A549 (cell line): ENCODE measurements at regions not wholly inside any gene's neighbourhood (a gene's known extent, or its start where the extent isn't known, plus 50 kb on each side); places are given as distances from the start of the nearest gene placed in this dataset.
A peak's percentile ranks its signal among the peaks of the same experiment; 100 is the strongest.

Experiments used
- ATAC-seq, 2 experiments: fragments of 200-7000 bp in 1 of 2; fragments of >200 bp in 1 of 2; cut with Nextera tagmentation in 1 of 2; cut with Tn5 transposase in 1 of 2; 3 replicates each; pipeline versions ENCODE4 v1.8.0 to v1.9.1; 2018 to 2020; ENCODE audit warnings: mild to moderate bottlenecking in 1 of 2, moderate library complexity in 1 of 2
- CTCF ChIA-PET: fragments of 300-600 bp; sonication (Branson Sonifier 250); formaldehyde crosslinking; extraction: SDS; loops from one replicate; lab custom pipeline; 2021; ENCODE audit warnings: antibody characterized with exemption, inconsistent platforms; lab: Yijun Ruan, JAX
- POLR2A ChIA-PET: fragments of 350-600 bp; formaldehyde crosslinking; extraction: SDS; loops from one replicate; lab custom pipeline; 2021; ENCODE audit warnings: antibody characterized with exemption, inconsistent platforms; lab: Yijun Ruan, JAX
- DNase-seq, 2 experiments: peaks; one replicate each; pipeline versions ENCODE4 v3.0.0 to v3.0.0-alpha.2; 2011 to 2016; ENCODE audit warnings: low read depth in 1 of 2, low spot score in 1 of 2
- FAIRE-seq: peaks from 2 replicates; lab custom pipeline; 2011; peaks lifted over from hg19 to GRCh38; lab: Jason Lieb, UNC
- H3K27ac ChIP-seq, 2 experiments: fragments of >200 bp; sonication (Bioruptor Twin); formaldehyde crosslinking; 3 replicates each; pipeline ENCODE4 v1.5.1; 2016 to 2017
- H3K4me1 ChIP-seq: fragments of >200 bp; sonication (Bioruptor Twin); formaldehyde crosslinking; 3 replicates; pipeline ENCODE4 v1.6.1; 2016
- H3K4me2 ChIP-seq: fragments of >200 bp; sonication (Bioruptor Twin); formaldehyde crosslinking; 3 replicates; pipeline ENCODE4 v1.6.1; 2016
- H3K4me3 ChIP-seq: fragments of >200 bp; sonication (Bioruptor Twin); formaldehyde crosslinking; 3 replicates; pipeline ENCODE4 v1.5.1; 2016
- H3K9me3 ChIP-seq: fragments of >200 bp; sonication (Bioruptor Twin); formaldehyde crosslinking; 3 replicates; pipeline ENCODE4 v1.6.1; 2016
- CBX2 ChIP-seq: fragments of 200-600 bp; sonication (generic); IDR thresholded peaks from 2 replicates; pipeline ENCODE4 v1.6.1; 2016; ENCODE audit warnings: low read depth, mild to moderate bottlenecking, borderline replicate concordance
- CEBPB ChIP-seq, 2 experiments: fragments of >200 bp in 1 of 2; sonication (Bioruptor Twin) in 1 of 2; formaldehyde crosslinking in 1 of 2; IDR thresholded peaks; 2 replicates each; pipeline ENCODE4 v1.6.1; 2012 to 2016
- E2F6 ChIP-seq: IDR thresholded peaks from 2 replicates; pipeline ENCODE4 v1.6.1; 2012; ENCODE audit warnings: low read depth, borderline replicate concordance
- EHMT2 ChIP-seq: fragments of 200-600 bp; sonication (generic); IDR thresholded peaks from 2 replicates; pipeline ENCODE4 v1.6.1; 2016; ENCODE audit warnings: antibody characterized with exemption, low read depth, mild to moderate bottlenecking, moderate library complexity
- ELK1 ChIP-seq: fragments of 150-350 bp; IDR thresholded peaks from 2 replicates; pipeline ENCODE4 v1.6.1; 2014; ENCODE audit warnings: low read depth, mild to moderate bottlenecking, low read length
- EP300 ChIP-seq, 2 experiments: fragments of >200 bp; sonication (Bioruptor Twin); formaldehyde crosslinking; IDR thresholded peaks; 2 replicates in 1 of 2; 3 replicates in 1 of 2; pipeline ENCODE4 v1.6.1; 2016 to 2017
- ESRRA ChIP-seq: fragments of 150-350 bp; IDR thresholded peaks from 2 replicates; pipeline ENCODE4 v1.6.1; 2014; ENCODE audit warnings: mild to moderate bottlenecking, low read length, borderline replicate concordance
- HES2 ChIP-seq: fragments of >200 bp; sonication (Bioruptor Twin); formaldehyde crosslinking; IDR thresholded peaks from 2 replicates; pipeline ENCODE4 v1.6.1; 2016
- HOXA7 ChIP-seq: fragments of 250-450 bp; sonication (Bioruptor Pico); IDR thresholded peaks from 2 replicates; pipeline ENCODE4 v1.5.0; 2020; ENCODE audit warnings: mild to moderate bottlenecking, moderate library complexity
- HOXB13 ChIP-seq: fragments of 250-450 bp; sonication (Bioruptor Pico); IDR thresholded peaks from 2 replicates; pipeline ENCODE4 v1.5.0; 2020; ENCODE audit warnings: low read depth, mild to moderate bottlenecking, moderate library complexity
- HOXB5 ChIP-seq: fragments of 250-450 bp; sonication (Bioruptor Pico); IDR thresholded peaks from 2 replicates; pipeline ENCODE4 v1.5.0; 2020; ENCODE audit warnings: mild to moderate bottlenecking, moderate library complexity
- KDM5A ChIP-seq: fragments of 200-600 bp; sonication (generic); IDR thresholded peaks from 2 replicates; pipeline ENCODE4 v1.6.1; 2016; ENCODE audit warnings: antibody characterized with exemption, mild to moderate bottlenecking
- MAFK ChIP-seq: fragments of 450-650 bp; IDR thresholded peaks from 2 replicates; pipeline ENCODE4 v1.6.1; 2014; ENCODE audit not compliant: partially characterized antibody
- NFE2L2 ChIP-seq: fragments of 150-350 bp; conservative IDR thresholded peaks from 2 replicates; pipeline ENCODE4 v1.6.1; 2014; ENCODE audit warnings: low read length
- NR3C1 ChIP-seq: fragments of >200 bp; sonication (Bioruptor Twin); formaldehyde crosslinking; IDR thresholded peaks from 3 replicates; pipeline ENCODE4 v1.6.1; 2017
- RAD21 ChIP-seq, 2 experiments: fragments of >200 bp in 1 of 2; sonication (Bioruptor Twin) in 1 of 2; formaldehyde crosslinking in 1 of 2; IDR thresholded peaks in 1 of 2; conservative IDR thresholded peaks in 1 of 2; 2 replicates in 1 of 2; 3 replicates in 1 of 2; pipeline ENCODE4 v1.6.1; 2012 to 2018; ENCODE audit warnings: inconsistent platforms in 1 of 2
- RARB ChIP-seq: fragments of 250-450 bp; sonication (Bioruptor Pico); IDR thresholded peaks from 2 replicates; pipeline ENCODE4 v1.8.0; 2021; ENCODE audit warnings: mild to moderate bottlenecking, moderate library complexity
- RCOR1 ChIP-seq: fragments of 150-350 bp; IDR thresholded peaks from 2 replicates; pipeline ENCODE4 v1.6.1; 2014; ENCODE audit warnings: antibody characterized with exemption, low read length, low read depth
- REST ChIP-seq: fragments of 200-600 bp; sonication (generic); IDR thresholded peaks from 2 replicates; pipeline ENCODE4 v1.6.1; 2016; ENCODE audit warnings: antibody characterized with exemption, mild to moderate bottlenecking, moderate library complexity
- RNF2 ChIP-seq: fragments of 200-600 bp; sonication (generic); IDR thresholded peaks from 2 replicates; pipeline ENCODE4 v1.6.1; 2016; ENCODE audit warnings: low read depth, mild to moderate bottlenecking, antibody characterized with exemption, moderate library complexity, borderline replicate concordance
- SMC3 ChIP-seq: fragments of >200 bp; sonication (Bioruptor Twin); formaldehyde crosslinking; IDR thresholded peaks from 3 replicates; pipeline ENCODE4 v1.6.1; 2018; ENCODE audit warnings: inconsistent platforms
- TP53 ChIP-seq: fragments of 250-450 bp; sonication (Bioruptor Pico); IDR thresholded peaks from 2 replicates; pipeline ENCODE4 v1.5.0; 2021; ENCODE audit warnings: mild to moderate bottlenecking, moderate library complexity
- ZFP36 ChIP-seq: fragments of 450-650 bp; IDR thresholded peaks from 2 replicates; pipeline ENCODE4 v1.6.1; 2014; ENCODE audit warnings: borderline replicate concordance; ENCODE audit not compliant: partially characterized antibody
- ZNF302 ChIP-seq: fragments of 250-450 bp; sonication (Bioruptor Pico); IDR thresholded peaks from 2 replicates; pipeline ENCODE4 v1.9.0; 2021; ENCODE audit warnings: inconsistent platforms, mild to moderate bottlenecking, moderate library complexity
- ZSCAN20 ChIP-seq: fragments of 250-450 bp; sonication (Bioruptor Pico); IDR thresholded peaks from 2 replicates; pipeline ENCODE4 v1.8.0; 2022; ENCODE audit warnings: mild to moderate bottlenecking, moderate library complexity
- WGBS: methylation state at CpG from one replicate; pipeline ENCODE4 v1.1.6; 2017; ENCODE audit errors: missing lambda C conversion rate; 5-methylcytosine and 5-hydroxymethylcytosine counted together
- TF ChIP-seq, protein P1 (sequence below): fragments of >200 bp; sonication (Bioruptor Twin); formaldehyde crosslinking; IDR thresholded peaks from 3 replicates; pipeline ENCODE4 v1.5.1; 2016

DNA sequence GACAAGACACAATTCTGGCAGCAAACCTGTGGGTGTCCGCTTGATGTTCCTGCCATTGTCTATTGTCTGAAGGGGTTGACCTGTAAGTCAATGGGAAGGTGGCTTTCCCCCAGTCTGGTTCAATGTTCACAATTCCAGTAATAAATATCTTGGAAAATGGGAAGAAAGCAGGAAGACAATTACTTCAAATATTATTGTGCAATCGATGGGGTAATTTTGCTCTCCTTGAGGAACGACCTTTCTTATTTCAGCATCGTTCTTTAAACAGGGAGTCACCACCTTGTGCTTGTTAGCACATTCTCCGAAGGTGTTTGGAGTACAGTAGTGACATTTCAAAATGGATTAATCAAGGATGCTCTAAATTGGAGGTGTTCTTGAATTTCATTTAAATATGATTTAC, 136.9 kb downstream of the BTBD3 start:
- no peak for TF ChIP-seq EHMT2
- TF ChIP-seq CEBPB (IDR thresholded peaks at IDR 0.05): peak; percentile 15 to 35; a peak in 2 of 4 replicates
- TF ChIP-seq NR3C1: no peak
- no peak for TF ChIP-seq HES2
- TF ChIP-seq RARB: no peak
- TF ChIP-seq, all 56 proteins: peak for 1
- Histone ChIP-seq H3K27ac (no peak overlapping the region), H3K4me3 (no peak overlapping the region), H3K4me2 (no peak overlapping the region), H3K9me3 (0 out of 3 replicates have a peak, but pooled peaks cover 2% of the 10 kb centered on the region), H3K4me1 (no peaks in the 10 kb centered on the region)
- no peak for DNase-seq
- WGBS: 22% methylated on average over 5 of the region's 5 CpGs
- ChIA-PET POLR2A (no interaction called here), CTCF (no interaction called here)
- no peak for ATAC-seq
- peak; percentile 23 for FAIRE-seq

- ATAC-seq: no peak
- no peak overlapping the region for H3K4me2 ChIP-seq
- TF ChIP-seq HOXB13 (CRISPR knock-in tag): no peak
- no peak for TF ChIP-seq SMC3
- TF ChIP-seq TP53 (CRISPR knock-in tag): no peak
- no peak for TF ChIP-seq EP300 (IDR thresholded peaks at IDR 0.05)
- TF ChIP-seq HOXB5 (CRISPR knock-in tag): no peak
- TF ChIP-seq, all 56 proteins: peak for 0
- no peak overlapping the region for H3K4me3 ChIP-seq
- no peak overlapping the region for H3K27ac ChIP-seq
- H3K9me3 ChIP-seq: 0 out of 3 replicates have a peak, but pooled peaks cover 2% of the 10 kb centered on the region
- no peak for DNase-seq
- WGBS: 21% methylated on average over 3 of the region's 3 CpGs
- CTCF ChIA-PET: no interaction called here
- FAIRE-seq: no peak
- no peaks in the 10 kb centered on the region for H3K4me1 ChIP-seq
- POLR2A ChIA-PET: no interaction called here
Measured at GRCh38 chr20:12055161-12055560, 137.5 kb downstream of the BTBD3 start.

- no peak overlapping the region for H3K27ac ChIP-seq
- CTCF ChIA-PET: interaction anchor here (1.0 kb wide), 1 partner anchor 10 kb away, joined by 4 read pairs; no protein-coding TSS in a partner anchor
- TF ChIP-seq RCOR1 (no peak), ZNF302 (CRISPR knock-in tag) (no peak), MAFK (no peak), REST (no peak), KDM5A (no peak), ESRRA (no peak), SMC3 (no peak), ZSCAN20 (CRISPR knock-in tag) (no peak), HOXA7 (no peak), HES2 (no peak), E2F6 (no peak), ELK1 (no peak), EP300 (IDR thresholded peaks at IDR 0.05) (no peak), RNF2 (no peak), CBX2 (no peak), NFE2L2 (no peak), TP53 (CRISPR knock-in tag) (no peak), RAD21 (conservative IDR thresholded peaks at IDR 0.05 in 1 of 2, IDR thresholded peaks at IDR 0.05 in 1 of 2) (no peak), ZFP36 (no peak)
- TF ChIP-seq, protein P1, sequence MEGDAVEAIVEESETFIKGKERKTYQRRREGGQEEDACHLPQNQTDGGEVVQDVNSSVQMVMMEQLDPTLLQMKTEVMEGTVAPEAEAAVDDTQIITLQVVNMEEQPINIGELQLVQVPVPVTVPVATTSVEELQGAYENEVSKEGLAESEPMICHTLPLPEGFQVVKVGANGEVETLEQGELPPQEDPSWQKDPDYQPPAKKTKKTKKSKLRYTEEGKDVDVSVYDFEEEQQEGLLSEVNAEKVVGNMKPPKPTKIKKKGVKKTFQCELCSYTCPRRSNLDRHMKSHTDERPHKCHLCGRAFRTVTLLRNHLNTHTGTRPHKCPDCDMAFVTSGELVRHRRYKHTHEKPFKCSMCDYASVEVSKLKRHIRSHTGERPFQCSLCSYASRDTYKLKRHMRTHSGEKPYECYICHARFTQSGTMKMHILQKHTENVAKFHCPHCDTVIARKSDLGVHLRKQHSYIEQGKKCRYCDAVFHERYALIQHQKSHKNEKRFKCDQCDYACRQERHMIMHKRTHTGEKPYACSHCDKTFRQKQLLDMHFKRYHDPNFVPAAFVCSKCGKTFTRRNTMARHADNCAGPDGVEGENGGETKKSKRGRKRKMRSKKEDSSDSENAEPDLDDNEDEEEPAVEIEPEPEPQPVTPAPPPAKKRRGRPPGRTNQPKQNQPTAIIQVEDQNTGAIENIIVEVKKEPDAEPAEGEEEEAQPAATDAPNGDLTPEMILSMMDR: no peak
- DNase-seq (no peak), ATAC-seq (no peak), FAIRE-seq (no peak)
- WGBS: 0% methylated on average over 2 of the region's 2 CpGs
- H3K4me1 ChIP-seq: no peaks in the 10 kb centered on the region
- H3K9me3 ChIP-seq: 0 out of 3 replicates have a peak, but pooled peaks cover 2% of the 10 kb centered on the region
- POLR2A ChIA-PET: no interaction called here
- no peak overlapping the region for H3K4me3 ChIP-seq
- H3K4me2 ChIP-seq: no peak overlapping the region
Measured at GRCh38 chr20:12056839-12057238, 139.1 kb downstream of the BTBD3 start.
